ENCODE measurements at regions not wholly inside any gene's neighbourhood (a gene's known extent, or its start where the extent isn't known, plus 50 kb on each side); places are given as distances from the start of the nearest gene placed in this dataset.
"Not testable (repeated sequence)": the region's sequence is repeated elsewhere in the genome, so short reads cannot be mapped to it uniquely, and the experiment has no call there.

DNA sequence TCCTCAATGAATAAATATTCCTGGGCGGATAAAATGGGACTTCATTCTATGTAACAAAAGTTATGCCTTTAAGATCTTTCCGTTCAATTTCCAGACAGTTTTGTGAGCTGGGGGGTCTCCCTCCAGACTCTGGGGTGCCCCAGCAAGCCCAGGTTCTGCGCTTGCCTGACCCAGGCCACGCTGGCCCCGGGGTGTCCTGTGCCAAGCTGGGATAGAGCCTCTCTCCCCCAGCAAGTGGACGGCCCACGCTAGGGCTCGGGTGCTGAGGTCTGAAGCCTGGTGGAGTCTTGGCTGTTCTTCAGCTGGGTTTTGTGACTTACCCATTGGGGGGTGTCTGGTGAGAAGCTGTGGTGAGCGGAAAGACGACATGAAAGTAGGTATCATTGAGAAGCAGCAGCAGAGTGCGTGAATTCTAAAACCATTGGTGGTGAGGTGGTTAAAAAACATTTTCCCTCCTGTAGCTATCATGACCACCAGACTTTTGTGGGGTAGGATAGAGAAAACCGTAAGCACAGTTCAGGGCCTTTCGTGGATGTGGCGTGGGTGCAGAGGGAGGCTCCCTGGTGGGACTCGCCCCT, 346.8 kb downstream of the ANAPC1 start:
- Histone ChIP-seq H3K27ac (ENCODE audit: low read depth, low read length) (no peak overlapping the region), H3K27me3 (ENCODE audit: control insufficient read depth, insufficient read depth, low read length) (no peaks in the 10 kb centered on the region)
- CTCF ChIA-PET: no interaction called here

DNA sequence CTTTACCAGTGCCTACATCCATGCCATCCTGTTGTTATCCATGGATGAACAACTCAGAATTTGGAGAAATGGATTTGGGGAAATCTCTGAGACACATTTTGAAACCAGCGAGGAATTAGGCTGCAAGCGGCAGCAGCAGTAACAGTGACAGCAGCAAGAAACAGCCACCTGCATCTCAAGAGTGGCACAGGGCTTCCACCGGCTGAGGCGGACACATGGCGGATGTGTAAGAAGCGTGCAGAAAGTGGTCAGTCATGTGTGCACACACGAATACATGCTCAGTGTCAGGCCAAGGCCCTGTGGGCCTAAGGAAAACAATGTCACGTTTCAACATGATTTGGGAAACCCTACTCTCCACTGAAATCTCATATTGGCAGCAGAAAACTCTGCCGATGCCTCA, 344.0 kb downstream of the ANAPC1 start:
- H3K27ac ChIP-seq (ENCODE audit: low read depth, low read length); H3K4me3 ChIP-seq (ENCODE audit: low read depth, low read length); H3K27me3 ChIP-seq (ENCODE audit: control insufficient read depth, insufficient read depth, low read length); CTCF ChIA-PET; H3K9me3 ChIP-seq (ENCODE audit: control insufficient read depth, insufficient read depth, low read length); POLR2A ChIA-PET; DNase-seq (ENCODE audit: low read depth, low spot score): not testable (repeated sequence)

More for the DNA sequence above, 346.8 kb downstream of the ANAPC1 start:
- DNase-seq (ENCODE audit: low read depth, low spot score): no peak
- no peak overlapping the region for H3K4me3 ChIP-seq (ENCODE audit: low read depth, low read length)
- TF ChIP-seq, protein P1, sequence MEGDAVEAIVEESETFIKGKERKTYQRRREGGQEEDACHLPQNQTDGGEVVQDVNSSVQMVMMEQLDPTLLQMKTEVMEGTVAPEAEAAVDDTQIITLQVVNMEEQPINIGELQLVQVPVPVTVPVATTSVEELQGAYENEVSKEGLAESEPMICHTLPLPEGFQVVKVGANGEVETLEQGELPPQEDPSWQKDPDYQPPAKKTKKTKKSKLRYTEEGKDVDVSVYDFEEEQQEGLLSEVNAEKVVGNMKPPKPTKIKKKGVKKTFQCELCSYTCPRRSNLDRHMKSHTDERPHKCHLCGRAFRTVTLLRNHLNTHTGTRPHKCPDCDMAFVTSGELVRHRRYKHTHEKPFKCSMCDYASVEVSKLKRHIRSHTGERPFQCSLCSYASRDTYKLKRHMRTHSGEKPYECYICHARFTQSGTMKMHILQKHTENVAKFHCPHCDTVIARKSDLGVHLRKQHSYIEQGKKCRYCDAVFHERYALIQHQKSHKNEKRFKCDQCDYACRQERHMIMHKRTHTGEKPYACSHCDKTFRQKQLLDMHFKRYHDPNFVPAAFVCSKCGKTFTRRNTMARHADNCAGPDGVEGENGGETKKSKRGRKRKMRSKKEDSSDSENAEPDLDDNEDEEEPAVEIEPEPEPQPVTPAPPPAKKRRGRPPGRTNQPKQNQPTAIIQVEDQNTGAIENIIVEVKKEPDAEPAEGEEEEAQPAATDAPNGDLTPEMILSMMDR (IDR thresholded peaks at IDR 0.05; ENCODE audit: low read depth, low read length): no peak
- POLR2A ChIA-PET: no interaction called here
- peaks cover 3% of the 10 kb centered on the region; the same call in 1 of the 2 replicates for H3K9me3 ChIP-seq (ENCODE audit: control insufficient read depth, insufficient read depth, low read length)

DNA sequence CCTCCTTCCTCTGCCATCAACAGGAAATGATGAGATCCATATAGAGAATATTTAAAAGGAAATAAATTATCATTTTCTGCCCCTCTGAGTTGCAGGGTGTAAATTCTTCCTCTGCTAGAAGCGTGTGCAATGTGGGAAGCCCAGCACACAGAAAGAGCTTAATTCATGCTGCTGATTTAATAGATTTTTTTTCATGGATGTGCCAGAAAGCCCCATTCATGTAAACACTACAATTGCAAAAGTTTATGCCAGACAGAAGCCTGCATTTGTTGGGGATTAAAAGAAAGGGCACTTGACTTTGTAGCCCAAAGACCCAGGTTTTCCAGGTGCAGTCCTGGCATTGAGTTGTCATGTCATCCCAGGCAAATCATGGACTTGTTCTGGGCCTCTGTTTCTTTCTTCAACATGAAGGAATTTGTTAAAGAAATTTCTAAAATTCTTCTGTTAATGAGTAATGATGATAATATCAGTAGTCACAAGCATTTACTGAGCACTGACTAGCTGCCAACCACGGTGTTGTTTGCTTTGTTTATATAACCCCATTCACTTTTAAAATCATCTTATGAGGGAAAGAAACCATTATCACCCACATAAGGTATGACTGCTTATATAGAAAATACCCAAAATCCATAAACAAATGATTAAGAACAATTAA, 341.7 kb downstream of the ANAPC1 start:
- CTCF ChIA-PET; H3K27ac ChIP-seq (ENCODE audit: low read depth, low read length); POLR2A ChIA-PET; H3K4me3 ChIP-seq (ENCODE audit: low read depth, low read length); H3K27me3 ChIP-seq (ENCODE audit: control insufficient read depth, insufficient read depth, low read length); H3K9me3 ChIP-seq (ENCODE audit: control insufficient read depth, insufficient read depth, low read length); DNase-seq (ENCODE audit: low read depth, low spot score): not testable (repeated sequence)

DNA sequence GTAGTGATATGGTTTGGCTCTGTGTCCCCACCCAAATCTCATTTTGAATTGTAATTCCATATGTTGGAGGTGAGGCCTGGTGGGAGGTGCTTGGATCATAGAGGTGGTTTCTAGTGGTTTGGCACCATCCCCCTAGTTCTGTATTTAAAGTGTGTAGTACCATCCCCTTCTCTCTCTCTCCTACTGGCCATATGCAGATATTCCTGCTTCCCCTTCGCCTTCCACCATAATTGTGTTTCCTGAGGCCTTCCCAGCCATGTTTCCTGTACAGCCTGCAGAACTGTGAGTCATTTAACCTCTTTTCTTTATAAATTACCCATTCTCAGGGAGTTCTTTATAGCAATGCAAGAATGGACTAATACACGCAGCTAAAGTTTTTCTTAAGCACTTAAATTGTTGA, 340.0 kb downstream of the ANAPC1 start:
- DNase-seq (ENCODE audit: low read depth, low spot score); POLR2A ChIA-PET; H3K27me3 ChIP-seq (ENCODE audit: control insufficient read depth, insufficient read depth, low read length); H3K4me3 ChIP-seq (ENCODE audit: low read depth, low read length); CTCF ChIA-PET; H3K9me3 ChIP-seq (ENCODE audit: control insufficient read depth, insufficient read depth, low read length); H3K27ac ChIP-seq (ENCODE audit: low read depth, low read length): not testable (repeated sequence)

DNA sequence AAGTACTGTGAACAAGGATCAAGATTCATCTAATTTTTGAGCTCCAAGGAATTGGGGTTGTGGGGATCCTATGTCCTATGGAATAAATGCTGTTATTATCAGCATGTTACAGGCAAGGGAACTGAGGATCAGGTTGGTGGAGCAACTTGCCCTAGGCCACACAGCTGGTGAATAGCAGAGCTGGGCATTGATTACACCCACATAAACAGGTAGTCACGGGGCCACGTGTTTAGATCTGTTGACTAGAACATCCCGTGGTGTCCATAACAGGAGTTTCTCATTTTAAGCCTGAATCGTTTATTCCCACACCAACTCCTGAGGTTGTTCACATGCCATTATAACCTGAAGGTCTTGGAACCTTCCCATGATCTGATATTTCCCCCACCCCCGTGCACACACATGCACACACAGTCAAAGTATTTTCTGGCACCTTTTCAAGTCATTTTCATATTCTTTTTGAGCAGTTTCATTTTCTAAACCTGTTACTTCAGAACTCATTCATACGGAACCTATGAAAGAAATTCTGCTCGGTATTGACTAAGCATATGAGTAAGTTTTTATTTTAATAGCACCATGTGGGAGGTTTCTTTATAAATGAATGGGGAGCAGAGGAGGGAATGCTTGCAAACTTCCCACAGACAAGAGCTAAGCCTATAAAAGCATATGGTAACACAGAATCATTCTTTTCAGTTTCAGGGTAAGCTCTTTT, 338.1 kb downstream of the ANAPC1 start:
- H3K4me3 ChIP-seq (ENCODE audit: low read depth, low read length); H3K27me3 ChIP-seq (ENCODE audit: control insufficient read depth, insufficient read depth, low read length); H3K27ac ChIP-seq (ENCODE audit: low read depth, low read length); POLR2A ChIA-PET; DNase-seq (ENCODE audit: low read depth, low spot score); H3K9me3 ChIP-seq (ENCODE audit: control insufficient read depth, insufficient read depth, low read length); CTCF ChIA-PET: not testable (repeated sequence)

DNA sequence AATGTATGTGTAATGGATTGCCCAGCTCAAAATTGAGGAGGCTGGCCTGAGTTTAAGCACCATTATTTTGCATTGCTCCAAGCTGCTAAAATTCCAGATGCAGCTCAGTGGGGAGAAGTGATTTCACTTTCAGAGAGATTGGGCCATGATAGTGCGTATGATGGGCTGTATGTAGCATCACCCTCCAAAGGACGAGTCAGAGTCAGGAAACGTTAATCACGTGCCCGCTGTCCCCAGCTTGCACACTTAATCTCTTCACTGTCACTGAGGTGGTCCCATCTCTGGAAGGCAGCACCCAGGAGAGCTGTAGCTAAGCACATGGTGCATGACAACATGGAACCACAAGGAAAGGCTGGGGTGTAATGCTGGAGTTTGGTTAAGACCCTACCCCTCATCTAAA, 337.4 kb downstream of the ANAPC1 start:
- CTCF ChIA-PET; H3K27ac ChIP-seq (ENCODE audit: low read depth, low read length): not testable (repeated sequence)

DNA sequence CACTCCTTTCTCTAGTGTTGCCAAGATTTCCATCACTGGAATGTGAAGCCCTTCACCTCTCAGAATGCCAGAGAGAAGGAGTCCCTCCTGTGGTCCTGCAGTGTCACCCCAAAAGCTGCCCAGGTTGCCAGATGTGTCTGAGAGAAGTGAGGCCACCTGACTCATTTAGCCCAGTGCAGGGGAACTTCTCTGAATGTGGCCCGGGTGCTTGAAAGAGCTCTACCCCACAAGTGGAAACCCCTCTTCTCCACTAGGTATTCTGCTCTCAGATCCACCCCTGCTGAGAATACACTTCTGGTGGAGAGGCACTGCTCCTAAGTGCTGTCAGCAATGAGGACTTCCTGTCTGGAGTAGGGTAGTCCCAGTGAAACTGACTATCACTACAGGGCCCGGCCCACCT, 334.8 kb downstream of the ANAPC1 start:
- H3K4me3 ChIP-seq (ENCODE audit: low read depth, low read length); POLR2A ChIA-PET; H3K27me3 ChIP-seq (ENCODE audit: control insufficient read depth, insufficient read depth, low read length); H3K27ac ChIP-seq (ENCODE audit: low read depth, low read length); H3K9me3 ChIP-seq (ENCODE audit: control insufficient read depth, insufficient read depth, low read length); CTCF ChIA-PET; DNase-seq (ENCODE audit: low read depth, low spot score): not testable (repeated sequence)

More for the DNA sequence above, 337.4 kb downstream of the ANAPC1 start:
- H3K27me3 ChIP-seq (ENCODE audit: control insufficient read depth, insufficient read depth, low read length); DNase-seq (ENCODE audit: low read depth, low spot score); H3K4me3 ChIP-seq (ENCODE audit: low read depth, low read length); H3K9me3 ChIP-seq (ENCODE audit: control insufficient read depth, insufficient read depth, low read length); POLR2A ChIA-PET: not testable (repeated sequence)

DNA sequence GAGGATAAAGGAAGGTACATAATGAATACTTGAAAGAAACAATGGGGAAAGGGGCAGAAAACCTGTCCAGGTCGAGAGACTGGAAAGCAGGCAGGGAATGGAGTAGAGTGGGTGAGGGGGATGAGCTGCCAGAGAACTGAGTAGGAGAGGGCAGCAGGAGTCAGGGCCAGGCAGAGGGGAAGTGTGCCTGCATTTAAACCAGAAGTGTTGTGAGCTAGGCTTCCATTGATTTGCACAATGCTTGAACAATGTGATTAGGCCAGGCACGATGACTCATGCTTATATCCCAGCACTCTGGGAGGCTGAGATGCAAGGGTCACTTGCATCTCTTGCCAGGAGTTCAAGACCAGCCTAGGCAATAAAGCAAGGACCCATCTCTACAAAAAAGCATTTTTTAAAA, 332.6 kb downstream of the ANAPC1 start:
- DNase-seq (ENCODE audit: low read depth, low spot score); CTCF ChIA-PET: not testable (repeated sequence)

DNA sequence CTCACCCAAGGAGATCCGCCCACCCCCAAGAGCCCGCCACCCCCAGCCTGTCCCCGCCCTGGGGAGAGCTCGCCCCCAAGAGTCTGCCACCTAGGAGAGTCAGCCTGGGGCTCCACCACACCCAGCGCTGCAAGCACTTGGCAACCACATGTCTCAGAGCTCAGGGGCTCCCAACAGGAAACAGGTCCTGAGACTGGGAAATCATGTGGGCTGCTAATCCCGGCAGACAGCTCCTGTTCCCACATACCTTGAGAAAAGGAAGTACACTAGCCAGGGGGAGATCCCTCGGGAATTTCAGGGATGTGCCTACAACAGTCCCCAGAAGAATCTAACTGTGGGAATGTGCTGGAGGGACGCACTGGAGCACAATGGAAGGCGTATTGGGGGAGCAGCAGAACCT, 331.4 kb downstream of the ANAPC1 start:
- H3K27me3 ChIP-seq (ENCODE audit: control insufficient read depth, insufficient read depth, low read length); DNase-seq (ENCODE audit: low read depth, low spot score); H3K9me3 ChIP-seq (ENCODE audit: control insufficient read depth, insufficient read depth, low read length); H3K27ac ChIP-seq (ENCODE audit: low read depth, low read length); POLR2A ChIA-PET; CTCF ChIA-PET; H3K4me3 ChIP-seq (ENCODE audit: low read depth, low read length): not testable (repeated sequence)

More for the DNA sequence above, 332.6 kb downstream of the ANAPC1 start:
- POLR2A ChIA-PET; H3K27ac ChIP-seq (ENCODE audit: low read depth, low read length); H3K4me3 ChIP-seq (ENCODE audit: low read depth, low read length); H3K9me3 ChIP-seq (ENCODE audit: control insufficient read depth, insufficient read depth, low read length); H3K27me3 ChIP-seq (ENCODE audit: control insufficient read depth, insufficient read depth, low read length): not testable (repeated sequence)

DNA sequence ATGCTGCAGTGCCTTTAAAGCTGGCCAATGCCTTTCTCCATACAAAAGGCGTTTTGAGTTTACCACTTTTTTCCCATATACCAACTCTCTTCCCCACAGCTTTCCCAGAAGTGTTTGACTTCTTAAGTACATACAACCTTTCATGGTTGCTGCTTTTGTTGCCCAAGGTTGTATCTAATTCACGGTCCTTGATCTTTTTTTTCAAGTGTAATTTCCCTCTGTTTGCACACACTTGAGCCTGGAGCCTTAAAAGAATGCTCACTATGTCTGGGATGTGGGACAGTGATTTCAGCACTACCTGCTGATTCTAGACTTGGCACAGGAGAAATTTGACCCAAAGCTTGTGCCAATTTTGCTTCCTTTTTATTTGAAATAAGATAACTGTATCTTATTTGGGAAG, 324.7 kb downstream of the ANAPC1 start:
- CTCF ChIA-PET; H3K4me3 ChIP-seq (ENCODE audit: low read depth, low read length); H3K27me3 ChIP-seq (ENCODE audit: control insufficient read depth, insufficient read depth, low read length); POLR2A ChIA-PET; DNase-seq (ENCODE audit: low read depth, low spot score); H3K27ac ChIP-seq (ENCODE audit: low read depth, low read length); H3K9me3 ChIP-seq (ENCODE audit: control insufficient read depth, insufficient read depth, low read length): not testable (repeated sequence)

DNA sequence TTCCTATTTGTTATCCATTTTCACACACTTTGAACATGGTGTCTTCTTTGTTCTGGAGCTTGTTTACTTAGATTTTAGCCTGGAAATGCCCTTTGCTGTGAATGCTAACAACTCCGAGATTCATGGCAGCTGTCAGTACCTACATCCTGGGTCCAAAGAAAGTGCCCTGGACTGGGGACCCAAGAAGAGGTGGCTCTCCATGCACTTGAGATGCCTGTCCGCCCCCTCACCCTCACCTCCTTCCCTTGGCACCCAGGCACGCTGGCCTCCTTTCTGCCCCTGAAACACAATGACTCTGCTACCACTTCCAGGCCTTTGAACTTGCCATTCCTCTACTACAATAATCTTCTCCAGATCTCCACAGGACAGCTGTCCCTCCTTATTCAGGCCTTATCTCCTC, 324.2 kb downstream of the ANAPC1 start:
- DNase-seq (ENCODE audit: low read depth, low spot score); CTCF ChIA-PET; H3K27ac ChIP-seq (ENCODE audit: low read depth, low read length); H3K27me3 ChIP-seq (ENCODE audit: control insufficient read depth, insufficient read depth, low read length); H3K9me3 ChIP-seq (ENCODE audit: control insufficient read depth, insufficient read depth, low read length); H3K4me3 ChIP-seq (ENCODE audit: low read depth, low read length); POLR2A ChIA-PET: not testable (repeated sequence)
